H1 (cell line): ENCODE measurements at regions not wholly inside any gene's neighbourhood (a gene's known extent, or its start where the extent isn't known, plus 50 kb on each side); places are given as distances from the start of the nearest gene placed in this dataset.

Source experiments
- CTCF ChIA-PET: fragments of 300-600 bp; sonication (Branson Sonifier 250); formaldehyde crosslinking; loops from one replicate; lab custom pipeline; 2021; ENCODE audit not compliant: partially characterized antibody; lab: Charles Lee
- POLR2A ChIA-PET: fragments of 300-600 bp; sonication (Branson Sonifier 250); formaldehyde crosslinking; loops from one replicate; lab custom pipeline; 2021; ENCODE audit warnings: inconsistent platforms; ENCODE audit not compliant: partially characterized antibody; lab: Charles Lee
- DNase-seq, 2 experiments: peaks; one replicate each; pipeline versions ENCODE4 v3.0.0 to v3.0.0-alpha.2; 2010 to 2022; ENCODE audit warnings: low spot score in 2 of 2, low read depth in 1 of 2, mixed read lengths in 1 of 2
- FAIRE-seq: peaks from 2 replicates; lab custom pipeline; 2011; peaks lifted over from hg19 to GRCh38; lab: Jason Lieb, UNC
- H2AFZ ChIP-seq: 2 replicates; pipeline ENCODE4 v1.8.1; 2012; ENCODE audit warnings: low read length, inconsistent platforms
- H2AK5ac ChIP-seq: 2 replicates; pipeline ENCODE4 v1.6.1; 2013; ENCODE audit warnings: low read depth, low read length
- H2BK120ac ChIP-seq: replicated peaks from 2 replicates; pipeline ENCODE3; 2013; ENCODE audit warnings: low read depth, low read length, inconsistent platforms
- H2BK12ac ChIP-seq: 2 replicates; pipeline ENCODE4 v1.6.1; 2013; ENCODE audit warnings: low read depth, low read length
- H2BK15ac ChIP-seq: 2 replicates; pipeline ENCODE4 v1.6.1; 2013; ENCODE audit warnings: low read length
- H2BK20ac ChIP-seq: 2 replicates; pipeline ENCODE4 v1.6.1; 2013; ENCODE audit warnings: low read length
- H2BK5ac ChIP-seq: 2 replicates; pipeline ENCODE4 v1.6.1; 2013; ENCODE audit warnings: low read depth, low read length
- H3K14ac ChIP-seq: 2 replicates; pipeline ENCODE4 v1.6.1; 2013; ENCODE audit warnings: inconsistent platforms; ENCODE audit not compliant: insufficient read length
- H3K18ac ChIP-seq: 2 replicates; pipeline ENCODE4 v1.6.1; 2013; ENCODE audit warnings: low read length; ENCODE audit errors: extremely low read depth
- H3K23ac ChIP-seq: 2 replicates; pipeline ENCODE4 v1.6.1; 2013; ENCODE audit warnings: inconsistent platforms; ENCODE audit not compliant: insufficient read length
- H3K23me2 ChIP-seq: 2 replicates; pipeline ENCODE4 v1.6.1; 2013; ENCODE audit warnings: low read depth, low read length
- H3K27ac ChIP-seq: 2 replicates; pipeline ENCODE4 v1.6.1; 2011; ENCODE audit warnings: low read depth, low read length, inconsistent platforms
- H3K27me3 ChIP-seq, 4 experiments: replicated peaks in 1 of 4; 1 replicate in 1 of 4; 2 replicates in 3 of 4; pipeline versions ENCODE4 v1.6.1 to v1.8.1; 2011 to 2013; ENCODE audit warnings: low read length in 3 of 4, mild to moderate bottlenecking in 3 of 4, inconsistent platforms in 2 of 4, mixed read lengths in 2 of 4, moderate library complexity in 1 of 4; ENCODE audit not compliant: control insufficient read depth in 3 of 4, insufficient read depth in 3 of 4; ENCODE audit errors: extremely low read depth in 1 of 4
- H3K36me3 ChIP-seq, 4 experiments: 2 replicates each; pipeline versions ENCODE4 v1.6.1 to v1.8.1; 2011 to 2013; ENCODE audit warnings: mild to moderate bottlenecking in 4 of 4, low read length in 3 of 4, moderate library complexity in 2 of 4, control low read depth in 1 of 4, inconsistent platforms in 1 of 4; ENCODE audit not compliant: insufficient read depth in 4 of 4, control insufficient read depth in 2 of 4
- H3K4ac ChIP-seq: replicated peaks from 2 replicates; pipeline ENCODE3; 2013; ENCODE audit warnings: low read length, low read depth, mixed read lengths, inconsistent platforms; ENCODE audit not compliant: insufficient read length
- H3K4me1 ChIP-seq, 4 experiments: replicated peaks in 1 of 4; 1 replicate in 1 of 4; 2 replicates in 3 of 4; pipeline versions ENCODE4 v1.6.1 to v1.8.1; 2011 to 2013; ENCODE audit warnings: low read length in 3 of 4, inconsistent platforms in 2 of 4, mixed read lengths in 1 of 4; ENCODE audit not compliant: insufficient read depth in 4 of 4, control insufficient read depth in 3 of 4
- H3K4me2 ChIP-seq, 2 experiments: 2 replicates each; pipeline versions ENCODE4 v1.6.1 to v1.8.1; 2011 to 2013; ENCODE audit warnings: low read depth in 2 of 2, low read length in 2 of 2, control low read depth in 1 of 2, inconsistent platforms in 1 of 2, mild to moderate bottlenecking in 1 of 2; ENCODE audit not compliant: insufficient read depth in 1 of 2
- H3K4me3 ChIP-seq, 4 experiments: fragments of 200-600, 300-600 bp in 1 of 4; sonication (generic), shearing (Covaris generic), sonication (Bioruptor Twin) in 1 of 4; 2 replicates each; pipeline versions ENCODE4 v1.5.1 to v1.8.1; 2011 to 2016; ENCODE audit warnings: low read length in 4 of 4, low read depth in 3 of 4, control low read depth in 2 of 4, inconsistent platforms in 2 of 4, mild to moderate bottlenecking in 2 of 4, mixed read lengths in 1 of 4, moderate library complexity in 1 of 4; ENCODE audit not compliant: insufficient read depth in 2 of 4; ENCODE audit errors: extremely low read depth in 1 of 4
- H3K56ac ChIP-seq: replicated peaks from 2 replicates; pipeline ENCODE3; 2013; ENCODE audit warnings: low read depth, mild to moderate bottlenecking, mixed read lengths, low read length, inconsistent platforms; ENCODE audit not compliant: insufficient read length
- H3K79me1 ChIP-seq: 2 replicates; pipeline ENCODE4 v1.6.1; 2013; ENCODE audit warnings: low read depth, low read length, control low read depth
- H3K79me2 ChIP-seq, 2 experiments: 2 replicates each; pipeline versions ENCODE4 v1.6.1 to v1.8.1; 2012 to 2013; ENCODE audit warnings: low read length in 2 of 2, mild to moderate bottlenecking in 2 of 2, inconsistent platforms in 1 of 2; ENCODE audit not compliant: insufficient read depth in 2 of 2, control insufficient read depth in 1 of 2
- H3K9ac ChIP-seq, 4 experiments: replicated peaks in 1 of 4; 1 replicate in 1 of 4; 2 replicates in 3 of 4; pipeline versions ENCODE4 v1.6.1 to v1.8.1; 2011 to 2013; ENCODE audit warnings: low read depth in 3 of 4, low read length in 3 of 4, control low read depth in 2 of 4, mild to moderate bottlenecking in 2 of 4, moderate library complexity in 2 of 4, inconsistent platforms in 1 of 4; ENCODE audit errors: extremely low read depth in 1 of 4
- H3K9me3 ChIP-seq, 2 experiments: 2 replicates each; pipeline versions ENCODE4 v1.6.1 to v1.8.1; 2012 to 2013; ENCODE audit warnings: mild to moderate bottlenecking in 2 of 2, moderate library complexity in 2 of 2, control low read depth in 1 of 2, inconsistent platforms in 1 of 2, low read depth in 1 of 2, low read length in 1 of 2, mixed read lengths in 1 of 2; ENCODE audit not compliant: insufficient read depth in 2 of 2
- H4K20me1 ChIP-seq, 2 experiments: replicated peaks in 1 of 2; 2 replicates each; pipeline versions ENCODE3 to v1.8.1; 2011 to 2013; ENCODE audit warnings: inconsistent platforms in 2 of 2, low read length in 2 of 2, mild to moderate bottlenecking in 1 of 2; ENCODE audit not compliant: insufficient read depth in 2 of 2, control insufficient read depth in 1 of 2
- H4K5ac ChIP-seq: 2 replicates; pipeline ENCODE4 v1.6.1; 2013; ENCODE audit warnings: low read length, low read depth, mixed read lengths, inconsistent platforms; ENCODE audit not compliant: insufficient read length
- H4K8ac ChIP-seq: 2 replicates; pipeline ENCODE4 v1.8.0; 2013; ENCODE audit warnings: mild to moderate bottlenecking, moderate library complexity, low read length, inconsistent platforms; ENCODE audit not compliant: insufficient read depth; ENCODE audit errors: extremely low read depth
- H4K91ac ChIP-seq: replicated peaks from 2 replicates; pipeline ENCODE3; 2013; ENCODE audit warnings: low read length, mixed read lengths, inconsistent platforms; ENCODE audit not compliant: insufficient read length
- KDM5A ChIP-seq: fragments of 200-600 bp; IDR thresholded peaks from 2 replicates; pipeline ENCODE4 v1.7.1; 2012; ENCODE audit warnings: mild to moderate bottlenecking, low read length, inconsistent platforms, mixed read lengths
- WGBS, 2 experiments: shearing (Covaris generic) in 1 of 2; methylation state at CpG; one replicate each; pipeline versions ENCODE4 v1.1.6 to v1.1.7; 2013 to 2015; ENCODE audit warnings: low lambda C conversion rate in 2 of 2, mixed read lengths in 2 of 2, inconsistent platforms in 1 of 2, low coverage in 1 of 2, missing lambda C conversion rate in 1 of 2; ENCODE audit not compliant: insufficient replicate concordance in 2 of 2, insufficient coverage in 1 of 2, insufficient read length in 1 of 2; ENCODE audit errors: extremely low coverage in 1 of 2, missing lambda C conversion rate in 1 of 2; 5-methylcytosine and 5-hydroxymethylcytosine counted together

- no peak for DNase-seq
- no peak overlapping the region for H3K56ac ChIP-seq
- H3K27me3 ChIP-seq, result no peaks in the 10 kb centered on the region
- no peak overlapping the region for H2BK120ac ChIP-seq
- ChIA-PET CTCF (interaction anchor here (2.6 kb wide), 1 partner anchor 11 kb away, joined by 11 read pairs; no protein-coding TSS in a partner anchor), POLR2A (interaction anchor here (1.2 kb wide), 1 partner anchor 350 kb away, joined by 3 read pairs; no protein-coding TSS in a partner anchor)
- 86% methylated on average over 5 of the region's 5 CpGs; no CpG with 5 or more reads in 1 of the 2 experiments for WGBS, 2 experiments
- H3K14ac ChIP-seq, result no peak overlapping the region
- H3K9me3 ChIP-seq, result no peaks in the 10 kb centered on the region
- peak overlapping the region; percentile 1; the same call in 1 of the 2 replicates for H2AFZ ChIP-seq
- H2BK15ac ChIP-seq, result no peak overlapping the region
- no peak overlapping the region for H3K27ac ChIP-seq
- H4K8ac ChIP-seq, result no peak overlapping the region
- H3K4ac ChIP-seq, result no peak overlapping the region
- no peak overlapping the region for H3K9ac ChIP-seq
- H4K91ac ChIP-seq, result no peak overlapping the region
- no peak overlapping the region for H4K5ac ChIP-seq
- no peak for FAIRE-seq
- H3K4me1 ChIP-seq, result no peaks in the 10 kb centered on the region
- H2BK20ac ChIP-seq, result no peak overlapping the region
- no peaks in the 10 kb centered on the region for H3K79me2 ChIP-seq
- no peak overlapping the region for H3K4me2 ChIP-seq
- H3K23ac ChIP-seq, result no peak overlapping the region
- no peak overlapping the region for H3K4me3 ChIP-seq
- no peak overlapping the region for H2AK5ac ChIP-seq
- H3K79me1 ChIP-seq, result no peaks in the 10 kb centered on the region
- no peaks in the 10 kb centered on the region for H3K36me3 ChIP-seq
- H2BK12ac ChIP-seq, result no peak overlapping the region
- peaks cover 0 to 2% of the 10 kb centered on the region in 2 experiments for H4K20me1 ChIP-seq
- H3K18ac ChIP-seq, result no peak overlapping the region
- no peak overlapping the region for H2BK5ac ChIP-seq
- H3K23me2 ChIP-seq, result no peaks in the 10 kb centered on the region; the same call in 1 of the 2 replicates
- no peak for TF ChIP-seq KDM5A
Measured at GRCh38 chr17:12406623-12407215, 259.0 kb upstream of the MYOCD start.
